ENCODE measurements at regions not wholly inside any gene's neighbourhood (a gene's known extent, or its start where the extent isn't known, plus 50 kb on each side); places are given as distances from the start of the nearest gene placed in this dataset.

GRCh38 chr10:44848211-44848610 is 62.9 kb upstream of the TMEM72 start:
- H3K79me2 ChIP-seq (ENCODE audit: insufficient read depth, low read length): no peaks in the 10 kb centered on the region
- H3K9me3 ChIP-seq (ENCODE audit: insufficient read depth, low read length): no peaks in the 10 kb centered on the region
- H3F3A ChIP-seq (ENCODE audit: insufficient read depth): no peaks in the 10 kb centered on the region
- no peaks in the 10 kb centered on the region for H4K20me1 ChIP-seq (ENCODE audit: low read depth, low read length)
- no peak overlapping the region for H3K4me3 ChIP-seq (ENCODE audit: insufficient read depth, low read length, poor library complexity, severe bottlenecking)
- H3K9ac ChIP-seq (ENCODE audit: low read length): no peak overlapping the region
- no peaks in the 10 kb centered on the region for H3K9me2 ChIP-seq (replicated peaks; ENCODE audit: insufficient read depth, low read length)
- H3K27ac ChIP-seq (ENCODE audit: low read depth, low read length): no peak overlapping the region
- no peak overlapping the region for H3K4me2 ChIP-seq (ENCODE audit: low read depth, low read length, poor library complexity, severe bottlenecking)
- no peaks in the 10 kb centered on the region for H3K27me3 ChIP-seq (ENCODE audit: low read length)
- no peak for TF ChIP-seq CTCF (IDR thresholded peaks at IDR 0.05; ENCODE audit: insufficient read depth, low read length, poor library complexity, severe bottlenecking)
- TF ChIP-seq EZH2phosphoT487 (conservative IDR thresholded peaks at IDR 0.05; ENCODE audit: low read length): no peak
- no peak overlapping the region for H2AFZ ChIP-seq (ENCODE audit: low read depth, low read length, severe bottlenecking)
- H3K36me3 ChIP-seq (ENCODE audit: low read length): no peaks in the 10 kb centered on the region

GRCh38 chr10:44849936-44850335 is 61.2 kb upstream of the TMEM72 start:
- Histone ChIP-seq H3K9me3 (ENCODE audit: insufficient read depth, low read length) (no peaks in the 10 kb centered on the region), H2AFZ (ENCODE audit: low read depth, low read length, severe bottlenecking) (no peak overlapping the region), H3K79me2 (ENCODE audit: insufficient read depth, low read length) (no peaks in the 10 kb centered on the region), H4K20me1 (ENCODE audit: low read depth, low read length) (no peaks in the 10 kb centered on the region), H3K36me3 (ENCODE audit: low read length) (no peaks in the 10 kb centered on the region), H3F3A (ENCODE audit: insufficient read depth) (no peaks in the 10 kb centered on the region), H3K9me2 (replicated peaks; ENCODE audit: insufficient read depth, low read length) (no peaks in the 10 kb centered on the region), H3K27ac (ENCODE audit: low read depth, low read length) (no peak overlapping the region), H3K9ac (ENCODE audit: low read length) (no peak overlapping the region), H3K27me3 (ENCODE audit: low read length) (no peaks in the 10 kb centered on the region), H3K4me3 (ENCODE audit: insufficient read depth, low read length, poor library complexity, severe bottlenecking) (no peak overlapping the region), H3K4me2 (ENCODE audit: low read depth, low read length, poor library complexity, severe bottlenecking) (no peak overlapping the region)
- TF ChIP-seq EZH2phosphoT487 (conservative IDR thresholded peaks at IDR 0.05; ENCODE audit: low read length) (no peak), CTCF (IDR thresholded peaks at IDR 0.05; ENCODE audit: insufficient read depth, low read length, poor library complexity, severe bottlenecking) (no peak)

GRCh38 chr10:44850356-44850934 is 60.7 kb upstream of the TMEM72 start:
- Histone ChIP-seq H3K36me3 (ENCODE audit: low read length) (no peaks in the 10 kb centered on the region), H3K79me2 (ENCODE audit: insufficient read depth, low read length) (no peaks in the 10 kb centered on the region), H2AFZ (ENCODE audit: low read depth, low read length, severe bottlenecking) (no peak overlapping the region), H3K4me3 (ENCODE audit: insufficient read depth, low read length, poor library complexity, severe bottlenecking) (no peak overlapping the region), H3K9me3 (ENCODE audit: insufficient read depth, low read length) (no peaks in the 10 kb centered on the region), H3K9ac (ENCODE audit: low read length) (no peak overlapping the region), H3F3A (ENCODE audit: insufficient read depth) (no peaks in the 10 kb centered on the region), H4K20me1 (ENCODE audit: low read depth, low read length) (no peaks in the 10 kb centered on the region), H3K9me2 (replicated peaks; ENCODE audit: insufficient read depth, low read length) (no peaks in the 10 kb centered on the region), H3K4me2 (ENCODE audit: low read depth, low read length, poor library complexity, severe bottlenecking) (no peak overlapping the region), H3K27ac (ENCODE audit: low read depth, low read length) (no peak overlapping the region), H3K27me3 (ENCODE audit: low read length) (no peaks in the 10 kb centered on the region)
- TF ChIP-seq EZH2phosphoT487 (conservative IDR thresholded peaks at IDR 0.05; ENCODE audit: low read length) (no peak), CTCF (IDR thresholded peaks at IDR 0.05; ENCODE audit: insufficient read depth, low read length, poor library complexity, severe bottlenecking) (no peak)
